HEK293 (cell line): ENCODE measurements at regions not wholly inside any gene's neighbourhood (a gene's known extent, or its start where the extent isn't known, plus 50 kb on each side); places are given as distances from the start of the nearest gene placed in this dataset.
A peak's percentile ranks its signal among the peaks of the same experiment; 100 is the strongest.

Experiments
- CTCF ChIA-PET: fragments of 350-600 bp; formaldehyde crosslinking; extraction: SDS; loops from one replicate; lab custom pipeline; 2021; ENCODE audit warnings: antibody characterized with exemption; lab: Yijun Ruan, JAX
- POLR2A ChIA-PET: fragments of 300-600 bp; formaldehyde crosslinking; extraction: SDS; loops from one replicate; lab custom pipeline; 2020; ENCODE audit warnings: antibody characterized with exemption, inconsistent platforms; lab: Yijun Ruan, JAX
- H3K27ac ChIP-seq: fragments of 200-500 bp; sonication (Bioruptor generic); 2 replicates; pipeline ENCODE4 v1.5.1; 2014; ENCODE audit warnings: low read depth, low read length, control low read depth, inconsistent platforms; ENCODE audit errors: extremely low read depth
- H3K36me3 ChIP-seq, 2 experiments: fragments of 200-500 bp in 1 of 2; sonication (Bioruptor generic) in 1 of 2; 1 replicate in 1 of 2; 2 replicates in 1 of 2; pipeline ENCODE4 v1.5.1; 2014 to 2017; ENCODE audit warnings: inconsistent platforms in 2 of 2, low read length in 2 of 2; ENCODE audit not compliant: control insufficient read depth in 2 of 2, insufficient read depth in 1 of 2
- H3K4me1 ChIP-seq: fragments of 200-500 bp; sonication (Bioruptor generic); 2 replicates; pipeline ENCODE4 v1.5.1; 2014; ENCODE audit warnings: mild to moderate bottlenecking, low read length, inconsistent platforms; ENCODE audit not compliant: control insufficient read depth, insufficient read depth
- H3K4me3 ChIP-seq: 2 replicates; pipeline ENCODE4 v1.5.1; 2011; ENCODE audit warnings: low read depth, mild to moderate bottlenecking, control low read depth, low read length, moderate library complexity
- H3K9me3 ChIP-seq: fragments of 200-500 bp; sonication (Bioruptor generic); 2 replicates; pipeline ENCODE4 v1.5.1; 2014; ENCODE audit warnings: low read depth, low read length, inconsistent platforms; ENCODE audit not compliant: control insufficient read depth, insufficient read depth
- GFI1B ChIP-seq: fragments of 450-650 bp; formaldehyde crosslinking; IDR thresholded peaks from 2 replicates; pipeline ENCODE4 v1.5.1; 2016; ENCODE audit warnings: missing biosample characterization, missing genetic modification characterization
- GLIS2 ChIP-seq: fragments of 450-650 bp; formaldehyde crosslinking; IDR thresholded peaks from 2 replicates; pipeline ENCODE4 v1.5.1; 2016; ENCODE audit warnings: missing biosample characterization, missing genetic modification characterization
- KLF7 ChIP-seq: fragments of 450-650 bp; formaldehyde crosslinking; IDR thresholded peaks from 2 replicates; pipeline ENCODE4 v1.5.1; 2016; ENCODE audit warnings: missing biosample characterization, missing genetic modification characterization, borderline replicate concordance
- SCRT2 ChIP-seq: fragments of 450-650 bp; formaldehyde crosslinking; IDR thresholded peaks from 2 replicates; pipeline ENCODE4 v1.5.1; 2016; ENCODE audit warnings: missing biosample characterization, missing genetic modification characterization
- WT1 ChIP-seq: fragments of 450-650 bp; formaldehyde crosslinking; IDR thresholded peaks from 2 replicates; pipeline ENCODE4 v1.5.1; 2016; ENCODE audit warnings: missing biosample characterization, missing genetic modification characterization
- ZBTB26 ChIP-seq: fragments of 450-650 bp; formaldehyde crosslinking; optimal IDR thresholded peaks from 2 replicates; pipeline ENCODE3; 2016; ENCODE audit warnings: missing biosample characterization, mild to moderate bottlenecking, missing genetic modification characterization
- ZBTB49 ChIP-seq: fragments of 450-650 bp; formaldehyde crosslinking; IDR thresholded peaks from 2 replicates; pipeline ENCODE4 v1.5.1; 2016; ENCODE audit warnings: missing biosample characterization, missing genetic modification characterization, low read depth
- ZBTB7A ChIP-seq: fragments of 450-650 bp; formaldehyde crosslinking; IDR thresholded peaks from 2 replicates; pipeline ENCODE4 v1.5.1; 2016; ENCODE audit warnings: low read depth, missing biosample characterization, missing genetic modification characterization
- ZEB2 ChIP-seq: fragments of 450-650 bp; formaldehyde crosslinking; IDR thresholded peaks from 2 replicates; pipeline ENCODE4 v1.5.1; 2016; ENCODE audit warnings: missing biosample characterization, missing genetic modification characterization
- ZFP3 ChIP-seq: fragments of 450-650 bp; formaldehyde crosslinking; IDR thresholded peaks from 2 replicates; pipeline ENCODE4 v1.5.1; 2016; ENCODE audit warnings: low read depth, missing biosample characterization, missing genetic modification characterization
- ZNF175 ChIP-seq: fragments of 450-650 bp; formaldehyde crosslinking; IDR thresholded peaks from 2 replicates; pipeline ENCODE4 v1.5.1; 2016; ENCODE audit warnings: missing biosample characterization, missing genetic modification characterization
- ZNF248 ChIP-seq: fragments of 450-650 bp; formaldehyde crosslinking; IDR thresholded peaks from 2 replicates; pipeline ENCODE4 v1.5.1; 2017; ENCODE audit warnings: missing biosample characterization, missing genetic modification characterization
- ZNF311 ChIP-seq: fragments of 450-650 bp; formaldehyde crosslinking; IDR thresholded peaks from 2 replicates; pipeline ENCODE4 v1.5.1; 2017; ENCODE audit warnings: missing biosample characterization, missing genetic modification characterization, borderline replicate concordance
- ZNF513 ChIP-seq: fragments of 450-650 bp; IDR thresholded peaks from 2 replicates; pipeline ENCODE4 v1.5.1; 2018; ENCODE audit warnings: missing biosample characterization, missing genetic modification characterization
- ZNF549 ChIP-seq: fragments of 450-650 bp; IDR thresholded peaks from 2 replicates; pipeline ENCODE4 v1.5.1; 2018; ENCODE audit warnings: missing biosample characterization, missing genetic modification characterization, mild to moderate bottlenecking, inconsistent platforms, moderate library complexity
- ZNF560 ChIP-seq: fragments of 450-650 bp; formaldehyde crosslinking; IDR thresholded peaks from 2 replicates; pipeline ENCODE4 v1.5.1; 2017; ENCODE audit warnings: missing biosample characterization, missing genetic modification characterization, borderline replicate concordance
- ZNF768 ChIP-seq: fragments of 450-650 bp; formaldehyde crosslinking; IDR thresholded peaks from 2 replicates; pipeline ENCODE4 v1.5.1; 2018; ENCODE audit warnings: missing biosample characterization, mild to moderate bottlenecking, missing genetic modification characterization
- ZNF791 ChIP-seq: fragments of 450-650 bp; formaldehyde crosslinking; IDR thresholded peaks from 2 replicates; pipeline ENCODE4 v1.5.1; 2016; ENCODE audit warnings: missing biosample characterization, missing genetic modification characterization
- ZNF837 ChIP-seq: fragments of 450-650 bp; formaldehyde crosslinking; IDR thresholded peaks from 2 replicates; pipeline ENCODE4 v1.5.1; 2016; ENCODE audit warnings: missing biosample characterization, missing genetic modification characterization
- TF ChIP-seq, protein P1 (sequence below): fragments of 450-650 bp; formaldehyde crosslinking; IDR thresholded peaks from 2 replicates; pipeline ENCODE4 v1.5.1; 2016; ENCODE audit warnings: missing biosample characterization, missing genetic modification characterization
- TF ChIP-seq, protein P2 (sequence below): fragments of 450-650 bp; formaldehyde crosslinking; IDR thresholded peaks from 2 replicates; pipeline ENCODE4 v1.5.1; 2017; ENCODE audit warnings: missing biosample characterization, missing genetic modification characterization
- TF ChIP-seq, protein P3 (sequence below): fragments of 450-650 bp; formaldehyde crosslinking; IDR thresholded peaks from 2 replicates; pipeline ENCODE4 v1.5.1; 2016; ENCODE audit warnings: missing biosample characterization, missing genetic modification characterization

DNA sequence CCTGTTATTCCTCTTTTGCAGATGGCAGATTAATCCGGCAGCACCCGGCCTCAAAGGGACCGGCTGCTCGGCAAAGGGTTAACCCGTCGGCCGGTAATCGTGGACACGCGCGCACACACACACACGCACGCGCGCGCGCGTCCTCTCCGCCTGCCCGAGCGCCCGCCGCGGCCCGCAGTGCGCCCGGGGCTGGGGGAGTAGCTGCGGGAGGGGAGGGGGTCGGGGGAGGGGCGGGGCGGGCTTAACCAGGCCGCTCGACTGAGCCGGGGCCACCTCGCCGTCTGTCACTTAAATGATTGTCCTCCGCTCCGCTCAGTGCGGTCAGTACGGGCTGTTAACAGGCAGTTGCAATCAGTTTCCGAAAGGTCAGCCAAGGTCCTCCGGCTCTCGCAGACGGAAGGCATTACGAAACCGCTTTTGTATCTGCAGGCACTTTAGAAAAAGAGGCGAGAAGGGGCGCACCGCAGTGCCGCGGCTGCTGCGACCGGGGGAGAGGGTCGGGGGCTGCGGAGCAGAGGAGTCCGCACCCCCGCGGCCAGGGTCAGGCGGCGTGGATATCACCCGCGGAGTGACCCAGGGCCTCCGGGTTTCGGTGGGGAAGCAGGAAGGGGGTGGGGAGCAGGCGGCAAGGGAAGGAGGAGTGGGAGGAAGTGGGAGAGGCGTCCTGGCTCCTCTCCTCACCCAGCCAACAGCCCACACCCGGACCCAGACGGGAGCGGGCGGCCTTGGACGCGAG is 57.3 kb upstream of the BCOR start (continued):
- TF ChIP-seq ZNF248 (tag by site-specific recombination) (no peak), SCRT2 (tag by site-specific recombination) (no peak), KLF7 (tag by site-specific recombination) (no peak), ZBTB26 (peak; percentile 46), ZNF175 (tag by site-specific recombination) (no peak), ZNF549 (no peak), ZNF768 (no peak), ZNF560 (tag by site-specific recombination) (no peak), ZNF791 (no peak), GLIS2 (tag by site-specific recombination) (peak; percentile 78), ZEB2 (tag by site-specific recombination) (peak; percentile 34; the same call in 1 of the 2 replicates), ZBTB7A (peak; percentile 55; the same call in 1 of the 2 replicates), GFI1B (tag by site-specific recombination) (no peak), ZNF311 (tag by site-specific recombination) (no peak), ZFP3 (no peak)
- TF ChIP-seq, protein P1, sequence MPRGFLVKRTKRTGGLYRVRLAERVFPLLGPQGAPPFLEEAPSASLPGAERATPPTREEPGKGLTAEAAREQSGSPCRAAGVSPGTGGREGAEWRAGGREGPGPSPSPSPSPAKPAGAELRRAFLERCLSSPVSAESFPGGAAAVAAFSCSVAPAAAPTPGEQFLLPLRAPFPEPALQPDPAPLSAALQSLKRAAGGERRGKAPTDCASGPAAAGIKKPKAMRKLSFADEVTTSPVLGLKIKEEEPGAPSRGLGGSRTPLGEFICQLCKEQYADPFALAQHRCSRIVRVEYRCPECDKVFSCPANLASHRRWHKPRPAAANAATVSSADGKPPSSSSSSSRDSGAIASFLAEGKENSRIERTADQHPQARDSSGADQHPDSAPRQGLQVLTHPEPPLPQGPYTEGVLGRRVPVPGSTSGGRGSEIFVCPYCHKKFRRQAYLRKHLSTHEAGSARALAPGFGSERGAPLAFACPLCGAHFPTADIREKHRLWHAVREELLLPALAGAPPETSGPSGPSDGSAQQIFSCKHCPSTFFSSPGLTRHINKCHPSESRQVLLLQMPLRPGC, result no peak
- TF ChIP-seq, protein P2, sequence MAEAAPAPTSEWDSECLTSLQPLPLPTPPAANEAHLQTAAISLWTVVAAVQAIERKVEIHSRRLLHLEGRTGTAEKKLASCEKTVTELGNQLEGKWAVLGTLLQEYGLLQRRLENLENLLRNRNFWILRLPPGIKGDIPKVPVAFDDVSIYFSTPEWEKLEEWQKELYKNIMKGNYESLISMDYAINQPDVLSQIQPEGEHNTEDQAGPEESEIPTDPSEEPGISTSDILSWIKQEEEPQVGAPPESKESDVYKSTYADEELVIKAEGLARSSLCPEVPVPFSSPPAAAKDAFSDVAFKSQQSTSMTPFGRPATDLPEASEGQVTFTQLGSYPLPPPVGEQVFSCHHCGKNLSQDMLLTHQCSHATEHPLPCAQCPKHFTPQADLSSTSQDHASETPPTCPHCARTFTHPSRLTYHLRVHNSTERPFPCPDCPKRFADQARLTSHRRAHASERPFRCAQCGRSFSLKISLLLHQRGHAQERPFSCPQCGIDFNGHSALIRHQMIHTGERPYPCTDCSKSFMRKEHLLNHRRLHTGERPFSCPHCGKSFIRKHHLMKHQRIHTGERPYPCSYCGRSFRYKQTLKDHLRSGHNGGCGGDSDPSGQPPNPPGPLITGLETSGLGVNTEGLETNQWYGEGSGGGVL (tag by site-specific recombination), result no peak
- TF ChIP-seq, protein P3, sequence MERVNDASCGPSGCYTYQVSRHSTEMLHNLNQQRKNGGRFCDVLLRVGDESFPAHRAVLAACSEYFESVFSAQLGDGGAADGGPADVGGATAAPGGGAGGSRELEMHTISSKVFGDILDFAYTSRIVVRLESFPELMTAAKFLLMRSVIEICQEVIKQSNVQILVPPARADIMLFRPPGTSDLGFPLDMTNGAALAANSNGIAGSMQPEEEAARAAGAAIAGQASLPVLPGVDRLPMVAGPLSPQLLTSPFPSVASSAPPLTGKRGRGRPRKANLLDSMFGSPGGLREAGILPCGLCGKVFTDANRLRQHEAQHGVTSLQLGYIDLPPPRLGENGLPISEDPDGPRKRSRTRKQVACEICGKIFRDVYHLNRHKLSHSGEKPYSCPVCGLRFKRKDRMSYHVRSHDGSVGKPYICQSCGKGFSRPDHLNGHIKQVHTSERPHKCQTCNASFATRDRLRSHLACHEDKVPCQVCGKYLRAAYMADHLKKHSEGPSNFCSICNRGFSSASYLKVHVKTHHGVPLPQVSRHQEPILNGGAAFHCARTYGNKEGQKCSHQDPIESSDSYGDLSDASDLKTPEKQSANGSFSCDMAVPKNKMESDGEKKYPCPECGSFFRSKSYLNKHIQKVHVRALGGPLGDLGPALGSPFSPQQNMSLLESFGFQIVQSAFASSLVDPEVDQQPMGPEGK, result peak; percentile 54; the same call in 1 of the 2 replicates

GRCh38 chrX:40154250-40154852 is 56.6 kb upstream of the BCOR start:
- Histone ChIP-seq H3K36me3 (no peaks in the 10 kb centered on the region), H3K27ac (peak overlapping the region; percentile 95), H3K9me3 (no peaks in the 10 kb centered on the region), H3K4me1 (peaks cover 14% of the 10 kb centered on the region), H3K4me3 (peak overlapping the region; percentile 25)
- CTCF ChIA-PET, result interaction anchor here (0.6 to 0.7 kb wide), 2 partner anchors 92 to 440 kb away, joined by 3 to 4 read pairs; no protein-coding TSS in a partner anchor
- POLR2A ChIA-PET, result interaction anchor here (0.7 to 1.9 kb wide), 5 partner anchors 43 to 487 kb away, joined by 3 to 14 read pairs (median 3); partner anchors contain the start of gene BCOR
- TF ChIP-seq WT1 (tag by site-specific recombination) (peak; percentile 57), ZNF837 (no peak), ZNF513 (tag by site-specific recombination) (no peak), ZBTB49 (tag by site-specific recombination) (no peak)
- TF ChIP-seq, protein P1, result no peak
